H1 (cell line): ENCODE measurements at regions not wholly inside any gene's neighbourhood (a gene's known extent, or its start where the extent isn't known, plus 50 kb on each side); places are given as distances from the start of the nearest gene placed in this dataset.

ENCODE experiments used
- CTCF ChIA-PET: fragments of 300-600 bp; sonication (Branson Sonifier 250); formaldehyde crosslinking; loops from one replicate; lab custom pipeline; 2021; ENCODE audit not compliant: partially characterized antibody; lab: Charles Lee
- POLR2A ChIA-PET: fragments of 300-600 bp; sonication (Branson Sonifier 250); formaldehyde crosslinking; loops from one replicate; lab custom pipeline; 2021; ENCODE audit warnings: inconsistent platforms; ENCODE audit not compliant: partially characterized antibody; lab: Charles Lee
- DNase-seq, 2 experiments: peaks; one replicate each; pipeline versions ENCODE4 v3.0.0 to v3.0.0-alpha.2; 2010 to 2022; ENCODE audit warnings: low spot score in 2 of 2, low read depth in 1 of 2, mixed read lengths in 1 of 2
- FAIRE-seq: peaks from 2 replicates; lab custom pipeline; 2011; peaks lifted over from hg19 to GRCh38; lab: Jason Lieb, UNC
- H2AFZ ChIP-seq: 2 replicates; pipeline ENCODE4 v1.8.1; 2012; ENCODE audit warnings: low read length, inconsistent platforms
- H2AK5ac ChIP-seq: 2 replicates; pipeline ENCODE4 v1.6.1; 2013; ENCODE audit warnings: low read depth, low read length
- H2BK120ac ChIP-seq: replicated peaks from 2 replicates; pipeline ENCODE3; 2013; ENCODE audit warnings: low read depth, low read length, inconsistent platforms
- H2BK12ac ChIP-seq: 2 replicates; pipeline ENCODE4 v1.6.1; 2013; ENCODE audit warnings: low read depth, low read length
- H2BK15ac ChIP-seq: 2 replicates; pipeline ENCODE4 v1.6.1; 2013; ENCODE audit warnings: low read length
- H2BK20ac ChIP-seq: 2 replicates; pipeline ENCODE4 v1.6.1; 2013; ENCODE audit warnings: low read length
- H2BK5ac ChIP-seq: 2 replicates; pipeline ENCODE4 v1.6.1; 2013; ENCODE audit warnings: low read depth, low read length
- H3K14ac ChIP-seq: 2 replicates; pipeline ENCODE4 v1.6.1; 2013; ENCODE audit warnings: inconsistent platforms; ENCODE audit not compliant: insufficient read length
- H3K18ac ChIP-seq: 2 replicates; pipeline ENCODE4 v1.6.1; 2013; ENCODE audit warnings: low read length; ENCODE audit errors: extremely low read depth
- H3K23ac ChIP-seq: 2 replicates; pipeline ENCODE4 v1.6.1; 2013; ENCODE audit warnings: inconsistent platforms; ENCODE audit not compliant: insufficient read length
- H3K23me2 ChIP-seq: 2 replicates; pipeline ENCODE4 v1.6.1; 2013; ENCODE audit warnings: low read depth, low read length
- H3K27ac ChIP-seq: 2 replicates; pipeline ENCODE4 v1.6.1; 2011; ENCODE audit warnings: low read depth, low read length, inconsistent platforms
- H3K27me3 ChIP-seq, 4 experiments: replicated peaks in 1 of 4; 1 replicate in 1 of 4; 2 replicates in 3 of 4; pipeline versions ENCODE4 v1.6.1 to v1.8.1; 2011 to 2013; ENCODE audit warnings: low read length in 3 of 4, mild to moderate bottlenecking in 3 of 4, inconsistent platforms in 2 of 4, mixed read lengths in 2 of 4, moderate library complexity in 1 of 4; ENCODE audit not compliant: control insufficient read depth in 3 of 4, insufficient read depth in 3 of 4; ENCODE audit errors: extremely low read depth in 1 of 4
- H3K36me3 ChIP-seq, 4 experiments: 2 replicates each; pipeline versions ENCODE4 v1.6.1 to v1.8.1; 2011 to 2013; ENCODE audit warnings: mild to moderate bottlenecking in 4 of 4, low read length in 3 of 4, moderate library complexity in 2 of 4, control low read depth in 1 of 4, inconsistent platforms in 1 of 4; ENCODE audit not compliant: insufficient read depth in 4 of 4, control insufficient read depth in 2 of 4
- H3K4ac ChIP-seq: replicated peaks from 2 replicates; pipeline ENCODE3; 2013; ENCODE audit warnings: low read length, low read depth, mixed read lengths, inconsistent platforms; ENCODE audit not compliant: insufficient read length
- H3K4me1 ChIP-seq, 4 experiments: replicated peaks in 1 of 4; 1 replicate in 1 of 4; 2 replicates in 3 of 4; pipeline versions ENCODE4 v1.6.1 to v1.8.1; 2011 to 2013; ENCODE audit warnings: low read length in 3 of 4, inconsistent platforms in 2 of 4, mixed read lengths in 1 of 4; ENCODE audit not compliant: insufficient read depth in 4 of 4, control insufficient read depth in 3 of 4
- H3K4me2 ChIP-seq, 2 experiments: 2 replicates each; pipeline versions ENCODE4 v1.6.1 to v1.8.1; 2011 to 2013; ENCODE audit warnings: low read depth in 2 of 2, low read length in 2 of 2, control low read depth in 1 of 2, inconsistent platforms in 1 of 2, mild to moderate bottlenecking in 1 of 2; ENCODE audit not compliant: insufficient read depth in 1 of 2
- H3K4me3 ChIP-seq, 4 experiments: fragments of 200-600, 300-600 bp in 1 of 4; sonication (generic), shearing (Covaris generic), sonication (Bioruptor Twin) in 1 of 4; 2 replicates each; pipeline versions ENCODE4 v1.5.1 to v1.8.1; 2011 to 2016; ENCODE audit warnings: low read length in 4 of 4, low read depth in 3 of 4, control low read depth in 2 of 4, inconsistent platforms in 2 of 4, mild to moderate bottlenecking in 2 of 4, mixed read lengths in 1 of 4, moderate library complexity in 1 of 4; ENCODE audit not compliant: insufficient read depth in 2 of 4; ENCODE audit errors: extremely low read depth in 1 of 4
- H3K56ac ChIP-seq: replicated peaks from 2 replicates; pipeline ENCODE3; 2013; ENCODE audit warnings: low read depth, mild to moderate bottlenecking, mixed read lengths, low read length, inconsistent platforms; ENCODE audit not compliant: insufficient read length
- H3K79me1 ChIP-seq: 2 replicates; pipeline ENCODE4 v1.6.1; 2013; ENCODE audit warnings: low read depth, low read length, control low read depth
- H3K79me2 ChIP-seq, 2 experiments: 2 replicates each; pipeline versions ENCODE4 v1.6.1 to v1.8.1; 2012 to 2013; ENCODE audit warnings: low read length in 2 of 2, mild to moderate bottlenecking in 2 of 2, inconsistent platforms in 1 of 2; ENCODE audit not compliant: insufficient read depth in 2 of 2, control insufficient read depth in 1 of 2
- H3K9ac ChIP-seq, 4 experiments: replicated peaks in 1 of 4; 1 replicate in 1 of 4; 2 replicates in 3 of 4; pipeline versions ENCODE4 v1.6.1 to v1.8.1; 2011 to 2013; ENCODE audit warnings: low read depth in 3 of 4, low read length in 3 of 4, control low read depth in 2 of 4, mild to moderate bottlenecking in 2 of 4, moderate library complexity in 2 of 4, inconsistent platforms in 1 of 4; ENCODE audit errors: extremely low read depth in 1 of 4
- H3K9me3 ChIP-seq, 2 experiments: 2 replicates each; pipeline versions ENCODE4 v1.6.1 to v1.8.1; 2012 to 2013; ENCODE audit warnings: mild to moderate bottlenecking in 2 of 2, moderate library complexity in 2 of 2, control low read depth in 1 of 2, inconsistent platforms in 1 of 2, low read depth in 1 of 2, low read length in 1 of 2, mixed read lengths in 1 of 2; ENCODE audit not compliant: insufficient read depth in 2 of 2
- H4K20me1 ChIP-seq, 2 experiments: replicated peaks in 1 of 2; 2 replicates each; pipeline versions ENCODE3 to v1.8.1; 2011 to 2013; ENCODE audit warnings: inconsistent platforms in 2 of 2, low read length in 2 of 2, mild to moderate bottlenecking in 1 of 2; ENCODE audit not compliant: insufficient read depth in 2 of 2, control insufficient read depth in 1 of 2
- H4K5ac ChIP-seq: 2 replicates; pipeline ENCODE4 v1.6.1; 2013; ENCODE audit warnings: low read length, low read depth, mixed read lengths, inconsistent platforms; ENCODE audit not compliant: insufficient read length
- H4K8ac ChIP-seq: 2 replicates; pipeline ENCODE4 v1.8.0; 2013; ENCODE audit warnings: mild to moderate bottlenecking, moderate library complexity, low read length, inconsistent platforms; ENCODE audit not compliant: insufficient read depth; ENCODE audit errors: extremely low read depth
- H4K91ac ChIP-seq: replicated peaks from 2 replicates; pipeline ENCODE3; 2013; ENCODE audit warnings: low read length, mixed read lengths, inconsistent platforms; ENCODE audit not compliant: insufficient read length
- POLR2A ChIP-seq, 2 experiments: IDR thresholded peaks; 1 replicate in 1 of 2; 2 replicates in 1 of 2; pipeline ENCODE4 v1.6.1; 2011; ENCODE audit warnings: low read depth in 2 of 2, low read length in 2 of 2, mild to moderate bottlenecking in 2 of 2; ENCODE audit errors: control extremely low read depth in 1 of 2
- WGBS, 2 experiments: shearing (Covaris generic) in 1 of 2; methylation state at CpG; one replicate each; pipeline versions ENCODE4 v1.1.6 to v1.1.7; 2013 to 2015; ENCODE audit warnings: low lambda C conversion rate in 2 of 2, mixed read lengths in 2 of 2, inconsistent platforms in 1 of 2, low coverage in 1 of 2, missing lambda C conversion rate in 1 of 2; ENCODE audit not compliant: insufficient replicate concordance in 2 of 2, insufficient coverage in 1 of 2, insufficient read length in 1 of 2; ENCODE audit errors: extremely low coverage in 1 of 2, missing lambda C conversion rate in 1 of 2; 5-methylcytosine and 5-hydroxymethylcytosine counted together

DNA sequence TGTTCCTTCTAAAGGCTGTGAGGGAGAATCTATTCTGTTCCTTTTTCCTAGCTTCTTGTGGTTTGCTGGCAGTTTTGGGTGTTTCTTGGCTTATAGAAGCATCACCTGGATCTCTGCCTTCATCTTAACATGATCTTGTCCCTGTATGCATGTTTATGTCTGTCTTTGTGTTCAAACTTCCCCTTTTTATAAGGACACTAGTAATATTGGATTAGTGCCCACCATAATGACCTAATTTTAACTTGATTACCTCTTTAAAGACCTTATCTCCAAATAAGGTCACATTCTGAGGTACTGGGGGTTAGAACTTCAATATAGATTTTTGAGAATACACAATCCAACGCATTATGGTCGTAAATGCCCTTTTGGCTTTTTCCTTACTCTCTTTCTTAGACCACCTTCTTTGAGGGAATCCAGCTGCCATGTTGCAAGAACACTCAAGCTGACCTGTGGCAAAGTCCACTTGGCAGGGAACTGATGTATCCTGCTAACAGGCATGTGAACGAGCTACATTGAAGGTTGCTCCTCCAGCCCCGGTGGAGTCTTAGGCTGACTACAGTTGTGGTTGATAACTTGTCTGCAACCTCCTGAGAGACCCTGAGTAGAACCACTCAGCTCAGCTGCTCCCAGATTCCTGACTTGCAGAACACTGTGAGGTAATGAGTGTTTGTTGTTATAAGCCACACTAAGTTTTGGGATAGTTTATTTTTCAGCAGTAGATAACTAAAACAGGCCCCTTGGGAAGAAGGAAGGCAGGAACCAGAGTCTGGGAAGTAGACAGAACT, 127.1 kb upstream of the OR9Q1 start:
- no peak overlapping the region for H2BK20ac ChIP-seq
- no peak overlapping the region for H3K4ac ChIP-seq
- H4K5ac ChIP-seq: no peak overlapping the region
- no peak overlapping the region for H2BK5ac ChIP-seq
- ChIA-PET POLR2A (interaction anchor here (0.6 to 0.7 kb wide), 2 partner anchors 16 to 155 kb away, joined by 3 read pairs; no protein-coding TSS in a partner anchor), CTCF (no interaction called here)
- H2AK5ac ChIP-seq: no peak overlapping the region
- H4K20me1 ChIP-seq: no peaks in the 10 kb centered on the region
- H3K23me2 ChIP-seq: no peaks in the 10 kb centered on the region
- H3K27me3 ChIP-seq: no peaks in the 10 kb centered on the region
- whole genome bisulfite sequencing, 2 experiments: 92% methylated on average over 4 of the region's 4 CpGs; no CpG with 5 or more reads in 1 of the 2 experiments
- H3K79me1 ChIP-seq: no peaks in the 10 kb centered on the region
- H2BK12ac ChIP-seq: no peak overlapping the region
- H3K56ac ChIP-seq: no peak overlapping the region
- H3K4me2 ChIP-seq: no peak overlapping the region
- no peak overlapping the region for H4K91ac ChIP-seq
- no peak overlapping the region for H3K23ac ChIP-seq
- no peak overlapping the region for H3K14ac ChIP-seq
- DNase-seq (peak in 1 of 2 experiments; percentile 28), FAIRE-seq (no peak)
- no peak overlapping the region for H2BK15ac ChIP-seq
- H2BK120ac ChIP-seq: no peak overlapping the region
- no peak overlapping the region for H2AFZ ChIP-seq
- no peak for TF ChIP-seq POLR2A (IDR thresholded peaks at IDR 0.05; ENCODE audit: control extremely low read depth in 1 of 2, low read depth in 2 of 2, low read length in 2 of 2)
- H3K27ac ChIP-seq: no peak overlapping the region
- no peak overlapping the region for H3K4me3 ChIP-seq
- no peaks in the 10 kb centered on the region for H3K79me2 ChIP-seq
- no peak overlapping the region for H3K9ac ChIP-seq
- no peaks in the 10 kb centered on the region for H3K9me3 ChIP-seq
- no peak overlapping the region for H4K8ac ChIP-seq
- H3K18ac ChIP-seq: no peak overlapping the region
- no peaks in the 10 kb centered on the region for H3K36me3 ChIP-seq
- H3K4me1 ChIP-seq: no peaks in the 10 kb centered on the region
